H9 (cell line): ENCODE measurements at regions not wholly inside any gene's neighbourhood (a gene's known extent, or its start where the extent isn't known, plus 50 kb on each side); places are given as distances from the start of the nearest gene placed in this dataset.

Source experiments
- DNase-seq: peaks from one replicate; pipeline ENCODE4 v3.0.0-alpha.2; 2017
- H2AFZ ChIP-seq: one replicate; pipeline ENCODE4 v1.6.1; 2013; ENCODE audit warnings: mild to moderate bottlenecking, low read length, control low read depth, moderate library complexity
- H2AK5ac ChIP-seq: 2 replicates; pipeline ENCODE4 v1.6.1; 2013; ENCODE audit warnings: low read length, control low read depth, mixed read lengths; ENCODE audit not compliant: insufficient read length
- H2BK120ac ChIP-seq: one replicate; pipeline ENCODE4 v1.6.1; 2013; ENCODE audit warnings: low read depth, mild to moderate bottlenecking, low read length, control low read depth, inconsistent platforms; ENCODE audit not compliant: poor library complexity, severe bottlenecking
- H2BK12ac ChIP-seq: 2 replicates; pipeline ENCODE4 v1.6.1; 2013; ENCODE audit warnings: low read length, control low read depth, mixed read lengths, low read depth; ENCODE audit not compliant: insufficient read length
- H2BK15ac ChIP-seq: 2 replicates; pipeline ENCODE4 v1.6.1; 2013; ENCODE audit warnings: low read depth, low read length, control low read depth
- H2BK20ac ChIP-seq: one replicate; pipeline ENCODE4 v1.6.1; 2013; ENCODE audit warnings: low read depth, mild to moderate bottlenecking, low read length, control low read depth, inconsistent platforms; ENCODE audit not compliant: poor library complexity, severe bottlenecking
- H2BK5ac ChIP-seq: 2 replicates; pipeline ENCODE4 v1.6.1; 2013; ENCODE audit warnings: low read length, control low read depth, mixed read lengths; ENCODE audit not compliant: insufficient read length
- H3K14ac ChIP-seq: 2 replicates; pipeline ENCODE4 v1.6.1; 2013; ENCODE audit warnings: low read length, control low read depth; ENCODE audit not compliant: insufficient read depth
- H3K18ac ChIP-seq: 2 replicates; pipeline ENCODE4 v1.6.1; 2013; ENCODE audit warnings: low read depth, mild to moderate bottlenecking, mixed read lengths, low read length, control low read depth; ENCODE audit not compliant: insufficient read length
- H3K23ac ChIP-seq: 2 replicates; pipeline ENCODE4 v1.6.1; 2013; ENCODE audit warnings: low read length, control low read depth, mixed read lengths, low read depth; ENCODE audit not compliant: insufficient read length
- H3K23me2 ChIP-seq: 2 replicates; pipeline ENCODE4 v1.6.1; 2013; ENCODE audit warnings: low read depth, mild to moderate bottlenecking, mixed read lengths, low read length, control low read depth; ENCODE audit not compliant: insufficient read length, poor library complexity, severe bottlenecking
- H3K27ac ChIP-seq: 2 replicates; pipeline ENCODE4 v1.5.1; 2013; ENCODE audit warnings: low read length, control low read depth, mixed read lengths, low read depth; ENCODE audit not compliant: insufficient read length
- H3K27me3 ChIP-seq: 2 replicates; pipeline ENCODE4 v1.6.1; 2013; ENCODE audit warnings: low read length, control low read depth, inconsistent platforms; ENCODE audit not compliant: insufficient read depth
- H3K4ac ChIP-seq: 2 replicates; pipeline ENCODE4 v1.6.1; 2013; ENCODE audit warnings: low read depth, mild to moderate bottlenecking, control low read depth, inconsistent platforms, low read length, moderate library complexity
- H3K4me1 ChIP-seq: 2 replicates; pipeline ENCODE4 v1.6.1; 2013; ENCODE audit warnings: low read length, control low read depth, inconsistent platforms; ENCODE audit not compliant: insufficient read depth
- H3K4me2 ChIP-seq: 2 replicates; pipeline ENCODE4 v1.6.1; 2013; ENCODE audit warnings: low read length, control low read depth, mixed read lengths; ENCODE audit not compliant: insufficient read length, insufficient read depth
- H3K56ac ChIP-seq: 2 replicates; pipeline ENCODE4 v1.6.1; 2013; ENCODE audit warnings: low read depth, mild to moderate bottlenecking, mixed read lengths, low read length, control low read depth; ENCODE audit not compliant: insufficient read length
- H3K79me1 ChIP-seq: 2 replicates; pipeline ENCODE4 v1.6.1; 2013; ENCODE audit warnings: low read depth, mild to moderate bottlenecking, moderate library complexity, low read length, control low read depth, inconsistent platforms; ENCODE audit not compliant: insufficient read depth, poor library complexity, severe bottlenecking
- H3K79me2 ChIP-seq: 2 replicates; pipeline ENCODE4 v1.6.1; 2013; ENCODE audit warnings: low read length, control low read depth, inconsistent platforms; ENCODE audit not compliant: insufficient read depth
- H3K9ac ChIP-seq: 2 replicates; pipeline ENCODE4 v1.6.1; 2013; ENCODE audit warnings: low read length, control low read depth, mixed read lengths; ENCODE audit not compliant: insufficient read length; ENCODE audit errors: extremely low read depth
- H3K9me3 ChIP-seq: one replicate; pipeline ENCODE4 v1.6.1; 2013; ENCODE audit warnings: low read depth, low read length, inconsistent platforms; ENCODE audit not compliant: control insufficient read depth
- H3T11ph ChIP-seq: one replicate; pipeline ENCODE4 v1.6.1; 2013; ENCODE audit warnings: mild to moderate bottlenecking, low read length, control low read depth, inconsistent platforms
- H4K20me1 ChIP-seq: one replicate; pipeline ENCODE4 v1.6.1; 2013; ENCODE audit not compliant: control insufficient read depth, insufficient read length, insufficient read depth
- H4K5ac ChIP-seq: 2 replicates; pipeline ENCODE4 v1.6.1; 2013; ENCODE audit warnings: low read depth, mild to moderate bottlenecking, mixed read lengths, low read length, control low read depth; ENCODE audit not compliant: insufficient read length
- H4K8ac ChIP-seq: replicated peaks from 2 replicates; pipeline ENCODE4 v1.6.1; 2013; ENCODE audit warnings: low read length, control low read depth, mixed read lengths, low read depth; ENCODE audit not compliant: insufficient read length
- H4K91ac ChIP-seq: 2 replicates; pipeline ENCODE4 v1.6.1; 2013; ENCODE audit warnings: low read depth, mild to moderate bottlenecking, moderate library complexity, mixed read lengths, low read length, control low read depth; ENCODE audit not compliant: insufficient read length
- H3K27ac Mint-ChIP-seq, 3 experiments: 2 replicates in 2 of 3; 3 replicates in 1 of 3; pipeline ENCODE4 v1.8.0; 2020 to 2021; ENCODE audit warnings: mixed read lengths in 3 of 3, mild to moderate bottlenecking in 1 of 3, moderate library complexity in 1 of 3
- H3K27me3 Mint-ChIP-seq: 2 replicates; pipeline ENCODE4 v1.8.0; 2021; ENCODE audit warnings: low read depth, mild to moderate bottlenecking, moderate library complexity, mixed read lengths
- H3K36me3 Mint-ChIP-seq, 3 experiments: 2 replicates in 2 of 3; 3 replicates in 1 of 3; pipeline ENCODE4 v1.8.0; 2020 to 2021; ENCODE audit warnings: low read depth in 3 of 3, mixed read lengths in 3 of 3; ENCODE audit not compliant: insufficient read depth in 1 of 3
- H3K4me1 Mint-ChIP-seq, 2 experiments: 2 replicates each; pipeline ENCODE4 v1.8.0; 2020; ENCODE audit warnings: mixed read lengths in 2 of 2
- H3K4me3 Mint-ChIP-seq, 2 experiments: 2 replicates in 1 of 2; 3 replicates in 1 of 2; pipeline ENCODE4 v1.8.0; 2020 to 2021; ENCODE audit warnings: mild to moderate bottlenecking in 2 of 2, mixed read lengths in 2 of 2, moderate library complexity in 1 of 2
- H3K9me3 Mint-ChIP-seq, 2 experiments: 2 replicates in 1 of 2; 3 replicates in 1 of 2; pipeline ENCODE4 v1.8.0; 2020; ENCODE audit warnings: mild to moderate bottlenecking in 2 of 2, mixed read lengths in 2 of 2, moderate library complexity in 1 of 2
- WGBS: extraction: QIAGEN DNeasy Blood & Tissue Kit; methylation state at CpG from one replicate; pipeline ENCODE4 v1.1.7; 2013; ENCODE audit warnings: missing lambda C conversion rate, low lambda C conversion rate, mixed read lengths; ENCODE audit not compliant: insufficient read length; ENCODE audit errors: extremely low coverage; 5-methylcytosine and 5-hydroxymethylcytosine counted together
- TF ChIP-seq, protein P1 (sequence below): fragments of 200-600 bp; sonication (generic); conservative IDR thresholded peaks from 3 replicates; pipeline ENCODE4 v1.8.0; 2021; ENCODE audit warnings: antibody characterized with exemption, mild to moderate bottlenecking

DNA sequence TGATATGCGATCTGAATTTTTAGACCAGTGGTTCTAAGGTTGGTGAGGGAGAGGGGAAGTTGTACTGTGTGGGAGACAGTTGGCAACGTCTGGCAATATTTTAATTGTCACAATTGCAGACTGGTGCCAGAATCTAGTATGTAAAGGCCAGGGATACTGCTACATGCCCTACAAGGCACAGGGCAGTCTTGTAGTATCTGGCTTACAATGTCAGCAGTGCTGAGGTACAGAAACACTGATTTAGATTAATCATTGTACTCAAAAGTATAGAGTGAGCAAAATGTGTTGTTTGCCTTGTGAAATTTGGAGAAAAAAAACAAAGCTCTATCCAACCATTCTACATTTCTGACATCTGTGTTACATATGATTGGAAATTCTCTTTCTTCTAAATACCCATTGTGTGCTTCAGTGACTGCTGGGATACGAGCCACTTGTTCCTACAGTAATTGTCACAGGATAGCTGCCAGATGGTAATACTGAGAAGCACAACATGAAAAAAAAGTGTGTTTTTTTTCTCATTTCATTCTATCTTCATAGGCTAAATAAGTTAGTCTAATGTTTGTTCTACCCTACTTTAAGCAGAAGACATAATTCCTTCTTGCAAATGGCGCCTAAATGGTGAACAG, 526.7 kb upstream of the AGA start:
- Histone ChIP-seq H2BK12ac (no peak overlapping the region), H2BK5ac (no peak overlapping the region), H3K79me1 (no peaks in the 10 kb centered on the region), H4K91ac (no peak overlapping the region), H3K14ac (no peak overlapping the region), H2AFZ (no peak overlapping the region), H3T11ph (no peak overlapping the region), H3K9ac (no peak overlapping the region), H3K18ac (no peak overlapping the region), H3K56ac (no peak overlapping the region), H3K27me3 (no peaks in the 10 kb centered on the region), H2BK20ac (no peak overlapping the region), H3K79me2 (no peaks in the 10 kb centered on the region), H4K8ac (no peak overlapping the region), H2BK15ac (no peak overlapping the region), H2AK5ac (no peak overlapping the region), H3K4me1 (no peaks in the 10 kb centered on the region), H3K4me2 (no peak overlapping the region), H4K20me1 (no peaks in the 10 kb centered on the region), H3K9me3 (no peaks in the 10 kb centered on the region), H4K5ac (no peak overlapping the region), H3K4ac (no peak overlapping the region), H3K23ac (no peak overlapping the region), H3K27ac (no peak overlapping the region), H2BK120ac (no peak overlapping the region), H3K23me2 (no peaks in the 10 kb centered on the region)
- H3K4me1 Mint-ChIP-seq: no peaks in the 10 kb centered on the region
- DNase-seq: no peak
- WGBS: no CpG with 5 or more reads among the region's 4 CpGs
- H3K36me3 Mint-ChIP-seq: no peaks in the 10 kb centered on the region
- no peaks in the 10 kb centered on the region for H3K9me3 Mint-ChIP-seq
- no peak overlapping the region for H3K4me3 Mint-ChIP-seq
- H3K27me3 Mint-ChIP-seq: no peaks in the 10 kb centered on the region
- TF ChIP-seq, protein P1, sequence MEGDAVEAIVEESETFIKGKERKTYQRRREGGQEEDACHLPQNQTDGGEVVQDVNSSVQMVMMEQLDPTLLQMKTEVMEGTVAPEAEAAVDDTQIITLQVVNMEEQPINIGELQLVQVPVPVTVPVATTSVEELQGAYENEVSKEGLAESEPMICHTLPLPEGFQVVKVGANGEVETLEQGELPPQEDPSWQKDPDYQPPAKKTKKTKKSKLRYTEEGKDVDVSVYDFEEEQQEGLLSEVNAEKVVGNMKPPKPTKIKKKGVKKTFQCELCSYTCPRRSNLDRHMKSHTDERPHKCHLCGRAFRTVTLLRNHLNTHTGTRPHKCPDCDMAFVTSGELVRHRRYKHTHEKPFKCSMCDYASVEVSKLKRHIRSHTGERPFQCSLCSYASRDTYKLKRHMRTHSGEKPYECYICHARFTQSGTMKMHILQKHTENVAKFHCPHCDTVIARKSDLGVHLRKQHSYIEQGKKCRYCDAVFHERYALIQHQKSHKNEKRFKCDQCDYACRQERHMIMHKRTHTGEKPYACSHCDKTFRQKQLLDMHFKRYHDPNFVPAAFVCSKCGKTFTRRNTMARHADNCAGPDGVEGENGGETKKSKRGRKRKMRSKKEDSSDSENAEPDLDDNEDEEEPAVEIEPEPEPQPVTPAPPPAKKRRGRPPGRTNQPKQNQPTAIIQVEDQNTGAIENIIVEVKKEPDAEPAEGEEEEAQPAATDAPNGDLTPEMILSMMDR: no peak
- H3K27ac Mint-ChIP-seq: no peak overlapping the region
